GM18909 (cell line): ENCODE measurements at regions not wholly inside any gene's neighbourhood (a gene's known extent, or its start where the extent isn't known, plus 50 kb on each side); places are given as distances from the start of the nearest gene placed in this dataset.

Experiments
- ATAC-seq: cut with Tn5 transposase; IDR thresholded peaks from one replicate; pipeline ENCODE4 v1.9.1; 2021; ENCODE audit warnings: mild to moderate bottlenecking; ENCODE audit not compliant: unreplicated experiment, poor library complexity

DNA sequence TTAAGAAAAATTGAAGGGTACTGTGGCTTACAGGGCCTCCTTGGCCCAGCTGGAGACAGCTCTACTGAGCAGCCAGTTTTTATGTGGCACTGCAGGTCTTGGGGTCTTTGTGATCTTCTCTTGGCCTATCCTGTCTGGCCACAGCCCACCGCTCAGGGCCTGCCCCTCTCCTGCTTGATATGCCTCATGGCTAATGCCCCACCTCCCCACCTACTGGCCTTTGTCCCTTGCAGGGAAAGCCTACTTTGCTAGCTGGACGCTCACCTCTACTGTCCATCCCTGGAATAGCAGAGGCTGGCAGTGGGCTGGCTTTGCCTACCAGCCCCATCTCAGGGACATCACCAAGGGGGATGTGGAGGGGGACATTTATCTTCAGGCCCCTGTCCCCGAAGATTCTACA lies 134.1 kb downstream of the PJA1 start:
- ATAC-seq, result no peak

DNA sequence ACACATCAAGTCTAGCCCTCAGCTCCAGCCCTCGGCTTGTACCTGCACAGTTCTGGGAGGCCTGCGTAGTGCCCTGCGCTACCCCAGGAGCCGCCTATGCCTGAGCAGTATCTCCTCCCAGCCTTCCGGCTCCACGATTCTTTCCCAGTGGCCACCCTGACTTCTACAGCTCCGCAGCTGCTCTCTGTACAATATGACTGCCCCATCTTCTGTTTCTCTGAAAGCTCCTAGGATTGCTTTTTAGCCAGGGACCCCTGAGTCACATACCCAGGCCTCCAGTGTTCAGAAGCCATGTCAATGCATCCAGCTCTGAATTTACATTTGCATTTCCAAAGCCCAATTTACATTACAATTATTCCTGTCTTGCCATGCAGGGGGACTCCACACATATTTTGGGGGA lies 135.5 kb downstream of the PJA1 start:
- ATAC-seq, result no peak

DNA sequence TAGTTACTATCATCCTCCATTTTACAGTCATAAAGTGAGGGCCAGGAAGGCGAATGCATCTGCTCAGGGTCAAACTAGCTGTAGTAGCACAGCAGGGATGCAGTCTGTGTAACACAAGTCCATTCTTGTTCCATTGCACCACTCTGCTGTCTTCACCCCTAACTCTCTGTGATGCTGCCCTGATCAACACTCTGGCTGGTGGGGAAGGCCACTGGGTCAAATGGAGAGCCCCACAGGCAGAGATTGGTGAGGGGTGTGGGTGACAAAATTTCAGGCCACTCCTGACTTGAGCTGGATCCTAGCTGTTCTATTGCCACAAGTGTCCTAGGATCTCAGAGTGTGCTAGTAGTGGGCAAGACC lies 136.5 kb downstream of the PJA1 start:
- no peak for ATAC-seq

DNA sequence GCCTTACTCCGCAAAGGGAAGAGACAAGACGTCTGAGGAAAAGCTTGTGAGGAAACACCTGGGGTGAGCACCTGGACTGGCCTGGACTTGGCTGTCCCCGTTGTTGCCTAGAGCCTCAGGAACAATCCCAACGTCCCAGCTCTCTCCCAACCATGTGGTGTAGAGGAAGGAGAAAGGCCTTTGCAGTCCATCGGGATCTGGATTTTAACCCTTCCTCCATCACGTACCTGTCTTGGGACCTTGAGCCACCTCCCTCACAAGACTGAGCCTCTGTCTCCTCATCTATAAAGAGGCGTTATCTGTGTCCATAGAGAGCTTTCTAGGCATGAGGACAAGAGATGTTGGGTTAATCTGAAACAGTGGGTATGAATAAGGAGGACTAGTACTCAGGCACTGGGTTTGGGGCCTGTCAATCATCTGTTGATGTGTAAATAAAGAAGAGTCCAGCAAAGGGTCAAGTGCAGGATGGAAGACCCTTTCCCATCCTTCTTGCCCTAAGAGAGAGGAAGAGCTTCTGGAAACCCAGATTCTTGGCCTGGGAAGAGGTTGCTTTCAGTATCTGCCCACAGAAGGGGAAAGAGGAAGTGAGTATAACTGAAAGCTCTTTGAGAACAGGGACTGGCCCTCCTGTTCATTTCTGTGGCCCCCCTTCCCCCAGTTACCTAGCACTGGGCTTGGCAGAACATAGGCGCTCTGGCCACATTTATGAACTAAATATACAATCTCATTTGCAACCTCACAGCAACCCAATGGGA lies 137.1 kb downstream of the PJA1 start:
- ATAC-seq, result peak; percentile 89

DNA sequence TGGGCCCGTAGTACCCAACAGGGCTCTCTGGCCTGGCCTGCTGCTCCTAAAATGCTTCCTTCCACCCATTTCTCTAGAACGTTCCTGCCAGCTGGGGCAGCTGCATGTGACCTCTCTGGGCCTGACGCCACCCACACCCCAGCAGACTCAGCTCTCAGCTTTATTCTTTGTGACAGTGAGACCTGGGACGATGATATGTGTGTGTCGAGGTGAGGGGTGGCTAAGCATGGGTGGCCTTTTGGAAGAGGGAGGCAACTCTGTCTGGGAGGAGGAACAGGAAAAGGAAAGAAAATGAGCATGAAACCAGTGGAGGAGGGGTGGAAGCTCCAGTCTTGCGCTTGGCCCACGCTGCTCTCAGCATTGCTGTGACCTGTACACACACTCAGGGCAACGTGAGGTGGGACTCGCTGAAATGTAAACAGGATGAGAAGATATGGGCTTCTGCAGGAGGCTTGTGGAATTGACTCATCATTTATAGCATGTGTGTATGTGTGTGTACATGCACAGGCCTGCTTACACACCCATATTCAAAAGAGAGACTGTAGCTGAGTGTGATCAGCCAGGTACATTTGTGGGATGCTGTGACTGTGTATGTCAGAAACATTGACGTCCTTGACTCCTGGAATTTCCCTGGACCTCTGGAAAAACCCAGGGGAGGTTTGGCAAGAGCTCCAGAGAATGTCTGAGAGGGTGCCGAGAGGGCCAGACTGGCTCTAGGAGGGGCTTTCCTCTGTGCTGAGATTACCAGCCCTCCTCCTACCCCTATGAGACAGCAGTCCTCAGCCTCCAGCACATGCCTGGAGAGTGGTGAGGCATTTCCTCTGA lies 137.9 kb downstream of the PJA1 start:
- ATAC-seq, result no peak

DNA sequence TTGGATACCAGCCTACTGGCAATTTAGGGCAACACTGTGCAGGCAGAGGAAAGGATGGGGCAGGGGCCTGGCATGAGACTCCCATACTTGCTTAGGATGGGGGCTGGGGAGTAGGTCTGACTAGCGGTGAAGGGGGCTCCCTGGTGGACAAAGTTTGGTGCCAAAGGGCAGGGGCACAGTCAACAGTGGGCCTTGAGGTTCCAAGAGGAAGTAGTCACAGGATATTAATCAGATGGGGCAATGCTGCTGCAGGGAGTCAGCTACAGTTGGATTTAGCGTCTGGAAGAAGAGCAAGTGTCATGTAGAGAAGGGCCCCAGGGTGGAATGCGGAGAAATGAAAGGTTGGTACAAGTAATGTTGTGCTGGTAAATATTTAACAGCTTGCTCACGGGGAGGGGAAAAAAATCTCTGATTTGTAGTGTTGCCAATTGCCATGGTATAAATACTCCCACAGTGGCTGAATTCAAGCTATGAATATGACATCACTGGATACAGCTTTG lies 139.4 kb downstream of the PJA1 start:
- no peak for ATAC-seq

DNA sequence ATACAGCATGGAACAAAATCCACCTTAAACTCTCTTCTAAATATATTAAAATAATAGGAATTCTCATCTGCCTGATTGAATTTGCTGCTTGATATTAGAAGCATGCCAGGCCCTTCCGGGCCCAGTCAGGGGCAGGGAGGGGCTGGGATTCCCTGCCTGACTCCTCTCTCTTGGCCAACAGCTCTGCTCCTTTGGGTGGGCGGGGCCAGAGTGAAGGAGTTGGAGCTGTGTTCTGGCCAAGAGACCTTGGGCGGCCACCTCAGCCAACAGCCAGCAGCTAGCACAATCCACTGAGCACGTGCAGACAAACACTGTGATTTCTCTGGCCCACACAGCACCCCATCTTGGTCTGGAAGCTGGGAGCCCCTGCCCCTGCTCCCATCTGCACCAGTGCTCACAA lies 140.3 kb downstream of the PJA1 start:
- no peak for ATAC-seq

DNA sequence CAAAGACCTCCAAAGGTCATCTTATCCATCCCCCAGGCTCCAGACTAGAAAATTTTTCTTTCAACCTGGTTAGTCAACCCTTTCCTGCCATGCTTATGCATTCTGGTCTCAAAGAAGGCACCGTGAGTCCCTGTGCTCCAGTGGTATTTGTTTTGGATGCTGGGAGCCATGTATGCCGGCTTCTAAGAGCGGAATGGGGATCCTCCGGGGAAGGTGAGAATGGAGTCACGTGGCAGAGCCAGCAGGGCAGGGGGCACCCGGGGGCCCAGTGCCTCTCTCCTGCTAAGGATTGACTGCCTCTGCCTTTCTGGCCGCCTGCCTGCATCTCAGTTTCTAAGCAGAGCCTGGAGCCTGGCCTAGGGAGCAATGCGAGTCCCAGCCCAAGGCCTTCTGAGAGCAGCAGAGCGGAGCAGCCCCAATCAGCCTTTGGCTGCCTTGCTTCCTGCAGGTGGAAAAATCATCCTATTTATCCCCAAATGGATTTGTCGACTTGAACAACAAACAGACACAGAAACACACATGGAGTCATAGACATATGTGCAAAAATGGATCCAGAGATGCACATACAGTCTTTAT lies 141.0 kb downstream of the PJA1 start:
- ATAC-seq, result no peak

DNA sequence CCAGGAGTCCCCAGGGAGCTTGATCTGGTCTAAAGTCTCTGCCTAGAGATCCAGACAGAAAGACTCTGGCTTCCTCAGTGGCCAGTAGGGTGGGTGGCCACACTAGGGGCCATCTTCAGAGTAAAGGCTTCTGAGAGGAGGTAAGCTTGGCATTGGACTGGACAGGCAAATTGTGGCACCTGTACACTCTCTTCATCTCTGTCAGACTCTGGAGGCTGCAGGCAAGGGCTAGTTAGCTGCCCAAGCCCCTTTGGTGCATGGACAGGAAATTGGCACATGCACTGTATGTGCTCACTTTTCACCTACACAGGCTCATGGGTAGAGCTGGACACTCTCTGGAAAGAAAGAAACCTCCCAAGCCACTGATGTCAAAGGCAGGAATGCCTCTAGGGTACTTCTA lies 142.8 kb downstream of the PJA1 start:
- ATAC-seq, result no peak

DNA sequence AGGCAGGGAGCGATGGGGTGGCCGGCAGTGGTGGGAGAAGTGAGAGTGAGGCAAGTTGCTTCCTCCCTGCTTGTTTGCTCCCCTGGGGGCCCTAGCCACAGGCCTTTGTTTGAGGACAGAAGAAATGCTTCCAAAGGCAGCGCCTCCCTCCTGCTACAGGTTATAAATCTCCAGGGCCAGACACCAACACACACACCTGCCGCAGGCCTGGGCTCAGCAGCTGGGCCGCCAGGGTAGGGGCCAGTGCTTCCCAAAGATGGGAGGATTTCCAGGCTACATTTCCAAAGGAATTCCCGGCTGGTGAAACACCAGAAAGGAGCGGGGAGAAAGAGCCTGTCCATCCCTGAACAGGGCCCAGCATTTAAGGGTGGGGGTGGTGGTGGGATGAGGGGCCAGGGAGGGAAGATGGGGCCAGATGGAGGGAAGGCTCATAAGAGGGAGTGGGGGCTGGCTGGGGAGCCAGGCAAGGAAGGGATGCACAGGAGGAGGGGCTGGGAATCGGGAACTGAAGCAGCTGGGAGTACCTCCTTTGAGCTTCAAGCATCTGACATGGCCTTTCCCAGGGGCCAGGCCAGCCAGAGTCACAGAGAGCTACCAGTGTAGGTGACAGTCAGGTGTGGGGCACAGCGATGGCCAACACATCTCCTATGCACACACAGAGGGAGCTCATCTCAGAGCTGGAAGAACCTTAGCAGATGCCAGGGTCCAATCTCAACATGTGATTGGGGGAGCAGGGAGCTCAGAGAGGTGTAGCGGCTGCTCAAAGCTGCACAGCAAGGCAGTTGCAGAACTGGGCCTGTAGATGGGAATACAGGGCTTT lies 143.9 kb downstream of the PJA1 start:
- ATAC-seq, result no peak

DNA sequence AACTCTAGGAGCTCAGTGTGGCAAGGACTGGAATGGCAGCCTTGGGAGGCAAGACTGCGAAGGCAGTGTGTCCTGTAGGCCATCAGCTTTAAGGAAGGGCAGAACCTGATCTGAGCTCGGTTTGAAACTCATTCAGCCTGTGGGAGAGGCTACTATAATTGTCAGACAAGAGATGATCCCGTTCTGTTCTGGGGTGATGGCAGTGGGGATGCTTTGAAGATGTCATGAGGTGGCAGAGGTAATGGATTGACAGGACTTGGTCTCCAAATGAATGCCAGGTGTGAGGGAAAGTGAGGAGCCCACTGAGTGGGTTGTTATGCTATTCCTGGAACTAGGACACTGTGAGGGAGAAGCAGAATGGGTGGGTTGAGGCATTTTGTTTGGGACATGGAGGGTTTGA lies 144.9 kb downstream of the PJA1 start:
- no peak for ATAC-seq

DNA sequence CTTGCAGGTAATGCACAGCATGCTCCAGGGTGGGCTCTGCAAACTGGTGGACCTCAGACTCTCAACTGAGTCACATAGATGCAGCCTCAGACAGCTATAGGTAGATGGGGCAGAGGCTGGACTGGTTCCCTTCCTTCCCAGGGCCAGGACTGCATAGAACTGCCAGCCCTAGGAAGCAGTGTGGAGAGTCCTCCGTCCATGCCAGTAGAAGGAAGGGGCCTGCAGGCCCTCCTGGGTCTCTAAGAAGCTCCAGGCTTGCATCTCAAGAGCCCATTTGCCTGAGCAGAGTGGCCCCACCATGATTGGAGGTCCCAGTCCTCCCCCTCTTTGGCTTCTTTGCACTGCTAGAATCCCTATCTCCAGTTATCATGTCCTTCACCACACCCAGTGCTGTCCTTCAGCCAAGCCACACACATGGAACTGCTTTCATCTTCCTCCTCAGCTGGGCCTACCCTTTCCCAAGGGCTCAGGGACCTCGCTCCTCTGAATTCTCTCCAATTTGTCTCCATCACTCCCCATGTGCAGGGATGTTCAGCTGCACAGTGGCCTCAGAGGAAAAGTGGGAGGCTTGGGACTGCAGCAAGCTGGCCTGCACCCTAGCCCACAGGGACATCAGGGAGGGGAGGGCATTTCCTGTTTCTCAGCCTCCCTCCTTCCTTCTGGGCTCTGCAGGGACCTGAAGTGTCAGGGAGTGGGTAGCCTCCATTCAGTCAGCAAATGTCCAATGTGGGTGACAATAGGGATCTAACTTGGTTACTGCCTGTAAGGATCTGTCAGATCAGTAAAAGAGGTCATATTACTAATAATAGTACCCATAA lies 146.0 kb downstream of the PJA1 start:
- no peak for ATAC-seq

DNA sequence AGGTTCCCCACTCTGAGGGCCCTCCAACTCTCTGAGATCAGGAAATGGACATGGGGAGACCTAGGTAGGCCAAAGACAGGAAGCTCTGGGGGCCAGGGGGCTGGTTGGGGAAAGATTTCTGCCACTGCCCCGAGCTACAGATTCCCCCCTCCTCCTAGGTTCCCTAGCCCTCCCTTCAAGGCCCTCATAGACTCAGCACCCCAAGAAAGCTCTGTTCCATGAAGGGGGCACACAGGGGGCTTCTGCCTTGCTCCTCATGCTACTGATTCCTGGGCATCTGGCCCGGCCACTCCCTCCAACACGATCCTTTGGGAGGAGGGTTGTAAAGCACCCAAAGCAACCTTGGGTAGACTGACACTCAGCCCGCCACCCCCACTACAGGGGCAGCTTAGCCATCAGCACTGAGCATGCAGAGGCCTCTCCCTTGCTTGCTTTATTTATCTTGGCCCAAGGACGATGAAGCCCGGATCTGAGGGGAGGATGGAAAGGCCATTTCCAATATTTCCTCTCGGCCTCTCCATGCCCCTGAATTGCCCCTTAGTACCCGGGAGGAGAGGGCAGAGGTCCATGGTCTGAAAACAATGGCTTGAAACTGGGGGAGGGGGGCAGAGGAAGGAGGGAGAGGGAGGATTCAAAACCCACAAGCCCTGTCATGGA lies 146.7 kb downstream of the PJA1 start:
- no peak for ATAC-seq

DNA sequence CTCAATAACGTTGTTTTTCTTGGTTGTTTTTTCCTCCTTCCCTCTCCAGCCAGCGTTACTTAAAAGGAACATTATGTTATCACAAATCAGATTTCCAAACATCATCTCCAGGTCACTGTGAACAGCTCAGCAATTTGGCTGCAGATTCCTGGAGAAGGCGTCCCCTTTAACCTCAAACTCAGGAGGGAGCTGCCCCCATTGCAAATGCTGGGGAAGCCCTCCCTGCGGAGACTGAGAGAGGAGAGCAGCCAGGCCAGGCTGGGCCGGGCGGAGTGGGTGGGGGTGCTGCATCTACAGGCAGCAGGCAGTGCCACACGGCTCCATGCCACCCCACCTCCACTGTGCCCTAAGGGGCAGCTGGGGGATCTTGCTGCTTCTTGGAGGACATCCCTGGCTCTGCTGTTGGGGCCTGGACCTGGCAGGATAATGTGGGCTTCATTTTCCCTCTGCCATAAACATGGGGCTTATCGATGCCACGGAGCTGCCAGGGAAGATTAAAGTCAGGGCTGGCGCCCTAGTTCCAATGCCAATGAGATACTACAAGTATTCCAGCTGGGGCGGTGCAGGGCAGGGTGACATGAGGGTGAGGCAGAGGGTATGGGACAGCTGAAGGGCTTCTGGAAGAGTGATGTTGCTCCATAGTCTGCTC lies 148.8 kb downstream of the PJA1 start:
- no peak for ATAC-seq

DNA sequence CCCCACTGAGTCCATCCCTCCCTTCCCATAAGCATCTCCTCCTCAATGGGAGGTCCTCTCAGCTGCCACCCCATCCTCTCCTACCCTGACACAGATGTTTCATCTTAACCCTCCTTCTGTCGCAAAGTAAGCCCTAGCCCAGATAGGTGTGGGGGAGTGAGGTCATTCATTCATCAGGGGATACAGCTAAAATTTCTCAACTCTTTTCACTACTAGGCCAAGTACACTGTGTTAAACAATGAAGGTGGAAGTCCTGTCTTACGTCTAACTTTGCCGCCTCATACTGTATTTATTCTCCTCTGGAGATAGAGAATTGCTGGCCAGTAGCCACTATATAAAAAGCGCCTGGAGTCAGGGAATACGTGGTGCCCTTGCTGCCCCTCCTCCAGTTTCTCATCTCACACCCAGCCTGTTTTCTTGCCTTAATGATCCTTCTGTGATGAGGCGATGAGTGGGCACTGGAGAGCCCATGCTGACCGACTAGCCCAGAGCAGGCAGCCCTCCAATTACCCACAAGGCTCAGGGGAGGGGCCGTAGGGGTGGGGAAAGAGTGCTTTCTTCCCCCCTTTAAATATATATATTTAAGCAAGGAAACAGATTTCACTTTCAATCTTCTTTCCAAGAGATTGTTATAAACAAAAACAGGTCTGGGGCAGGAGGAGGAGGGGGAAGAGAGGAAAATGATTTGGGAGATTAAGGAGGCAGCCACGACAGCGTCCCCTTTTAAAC lies 149.5 kb downstream of the PJA1 start:
- ATAC-seq, result no peak

DNA sequence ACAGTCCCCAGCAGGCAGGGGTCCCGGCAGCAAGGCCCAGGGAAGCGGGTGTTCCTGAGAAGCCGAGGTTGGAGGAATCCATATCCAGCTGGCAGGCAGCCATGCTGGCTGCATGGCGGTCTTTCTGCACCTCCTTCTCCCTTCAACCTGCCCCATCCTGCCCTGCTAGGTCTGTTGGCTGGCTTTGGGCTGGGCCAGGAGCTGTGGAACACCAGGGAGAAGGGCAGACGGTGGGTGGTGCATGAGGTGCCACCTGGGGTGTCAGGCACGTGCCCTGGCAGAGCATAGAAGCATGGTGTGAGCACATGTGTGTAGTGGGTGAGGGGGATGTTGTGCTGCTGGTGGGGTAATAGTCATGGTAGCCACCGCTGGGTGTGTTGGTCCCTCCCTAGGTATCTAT lies 150.1 kb downstream of the PJA1 start:
- no peak for ATAC-seq

DNA sequence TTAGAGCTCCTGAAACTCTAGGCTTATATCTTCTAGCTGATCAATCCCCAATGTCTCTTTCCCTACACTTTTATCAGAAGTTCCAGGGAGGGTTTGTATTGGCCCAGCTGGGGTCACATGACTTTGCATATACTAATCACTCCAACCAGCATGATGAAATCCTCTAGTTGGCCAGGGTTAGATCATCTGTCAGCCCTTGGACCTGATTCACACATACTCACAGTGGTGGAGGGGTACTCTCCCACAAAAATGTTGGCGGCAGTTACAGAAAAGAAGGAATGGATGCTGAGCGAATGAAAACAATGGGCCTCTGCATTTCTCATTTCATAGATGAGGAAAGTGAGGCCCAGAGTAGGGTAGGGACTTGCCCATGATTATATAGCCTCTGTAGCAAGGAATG lies 151.1 kb downstream of the PJA1 start:
- ATAC-seq, result no peak

DNA sequence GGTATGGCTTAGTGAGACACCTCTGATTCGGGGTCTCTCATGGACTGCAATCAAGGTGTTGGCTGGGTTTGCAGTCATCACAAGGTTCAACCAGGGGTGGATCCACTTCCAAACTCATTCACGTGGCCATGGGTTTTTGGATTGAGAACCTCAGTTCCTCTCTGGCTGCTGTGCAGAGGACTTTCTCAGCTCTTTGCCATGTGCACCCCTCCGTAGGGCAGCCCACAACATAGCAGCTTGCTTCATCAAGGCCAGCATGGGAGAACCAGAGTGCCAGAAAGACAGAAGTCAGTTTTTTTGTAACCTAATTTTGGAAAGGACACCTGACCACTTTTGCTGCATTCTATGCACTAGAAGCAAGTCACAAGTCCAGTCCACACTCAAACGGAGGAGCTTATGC lies 154.9 kb downstream of the PJA1 start:
- ATAC-seq, result no peak
